GM21619 (cell line): ENCODE measurements at regions not wholly inside any gene's neighbourhood (a gene's known extent, or its start where the extent isn't known, plus 50 kb on each side); places are given as distances from the start of the nearest gene placed in this dataset.
"Not testable (repeated sequence)": the region's sequence is repeated elsewhere in the genome, so short reads cannot be mapped to it uniquely, and the experiment has no call there.

Experiments
- ATAC-seq: cut with Tn5 transposase; IDR thresholded peaks from one replicate; pipeline ENCODE4 v1.9.1; 2021; ENCODE audit not compliant: unreplicated experiment

- ATAC-seq, result no peak
These were observed 181.9 kb downstream of the TMEM200A start for GRCh38 chr6:130547723-130548122.

- no peak for ATAC-seq
These were observed 191.8 kb downstream of the TMEM200A start for GRCh38 chr6:130557481-130558112.

- ATAC-seq, result no peak
These were observed 192.3 kb downstream of the TMEM200A start for GRCh38 chr6:130558131-130558530.

- ATAC-seq, result no peak
These were observed 193.3 kb downstream of the TMEM200A start for GRCh38 chr6:130559166-130559565.

GRCh38 chr6:130560231-130560630 is 194.4 kb downstream of the TMEM200A start:
- ATAC-seq, result no peak

GRCh38 chr6:130561159-130561558 is 195.3 kb downstream of the TMEM200A start:
- not testable (repeated sequence) for ATAC-seq

GRCh38 chr6:130565696-130566095 is 199.9 kb downstream of the TMEM200A start:
- ATAC-seq, result no peak

GRCh38 chr6:130574146-130574545 is 208.3 kb downstream of the TMEM200A start:
- ATAC-seq, result no peak

- no peak for ATAC-seq
These were observed 209.7 kb downstream of the TMEM200A start for GRCh38 chr6:130575557-130575956.

- ATAC-seq, result peak; percentile 100
These were observed 210.2 kb downstream of the TMEM200A start for GRCh38 chr6:130575971-130576370.

- no peak for ATAC-seq
These were observed 211.5 kb downstream of the TMEM200A start for GRCh38 chr6:130577178-130577919.

GRCh38 chr6:130578713-130579112 is 212.9 kb downstream of the TMEM200A start:
- ATAC-seq, result no peak

GRCh38 chr6:130583268-130583667 is 217.5 kb downstream of the TMEM200A start:
- ATAC-seq, result no peak

GRCh38 chr6:130585587-130585986 is 219.8 kb downstream of the TMEM200A start:
- ATAC-seq, result no peak

- ATAC-seq, result no peak
These were observed 222.1 kb downstream of the TMEM200A start for GRCh38 chr6:130587778-130588520.

GRCh38 chr6:130593200-130593599 is 227.4 kb downstream of the TMEM200A start:
- no peak for ATAC-seq

- no peak for ATAC-seq
These were observed 228.1 kb downstream of the TMEM200A start for GRCh38 chr6:130593948-130594347.

GRCh38 chr6:130598021-130598989 is 228.9 kb upstream of the SMLR1 start:
- ATAC-seq, result no peak

GRCh38 chr6:130600880-130601341 is 226.3 kb upstream of the SMLR1 start:
- no peak for ATAC-seq

GRCh38 chr6:130602151-130602770 is 224.9 kb upstream of the SMLR1 start:
- no peak for ATAC-seq
